ENCODE measurements at regions not wholly inside any gene's neighbourhood (a gene's known extent, or its start where the extent isn't known, plus 50 kb on each side); places are given as distances from the start of the nearest gene placed in this dataset.
"Not testable (repeated sequence)": the region's sequence is repeated elsewhere in the genome, so short reads cannot be mapped to it uniquely, and the experiment has no call there.

- Mint-ChIP-seq H3K27me3 (no peaks in the 10 kb centered on the region), H3K27ac (no peak overlapping the region), H3K36me3 (ENCODE audit: insufficient read depth) (no peaks in the 10 kb centered on the region), H3K4me1 (ENCODE audit: low read depth in 2 of 2) (no peaks in the 10 kb centered on the region), H3K4me3 (no peak overlapping the region), H3K9me3 (peaks cover 0 to 2% of the 10 kb centered on the region in 2 donors)
- DNase-seq: no peak
- ATAC-seq (replicated peaks): no peak
Measured at GRCh38 chr22:18731075-18731666, 119.5 kb upstream of the RIMBP3 start.

GRCh38 chr22:18730410-18730809, 118.7 kb upstream of the RIMBP3 start:
- H3K4me3 Mint-ChIP-seq; H3K36me3 Mint-ChIP-seq (ENCODE audit: insufficient read depth); H3K27me3 Mint-ChIP-seq; H3K9me3 Mint-ChIP-seq; H3K4me1 Mint-ChIP-seq (ENCODE audit: low read depth in 2 of 2); H3K27ac Mint-ChIP-seq: not testable (repeated sequence)
- ATAC-seq (replicated peaks) (peak; percentile 32), DNase-seq (peak; percentile 42 to 49 (median 44))

Measured in effector memory CD8-positive, alpha-beta T cell (primary cell).